Tibial nerve (tissue), 3 donors: ENCODE measurements at regions not wholly inside any gene's neighbourhood (a gene's known extent, or its start where the extent isn't known, plus 50 kb on each side); places are given as distances from the start of the nearest gene placed in this dataset.

Source experiments
- CTCF ChIP-seq, 5 experiments: fragments of 200-600 bp in 3 of 5; fragments of 450-650 bp in 2 of 5; sonication (generic) in 3 of 5; IDR thresholded peaks; one replicate each; pipeline ENCODE4 v1.5.1; 2016 to 2019; ENCODE audit warnings: antibody characterized with exemption in 5 of 5, mild to moderate bottlenecking in 3 of 5, moderate library complexity in 2 of 5
- POLR2A ChIP-seq, 2 donors: fragments of 450-650 bp; IDR thresholded peaks; one replicate each; pipeline ENCODE4 v1.6.1; 2017; ENCODE audit warnings: antibody characterized with exemption in 2 of 2, mild to moderate bottlenecking in 2 of 2, moderate library complexity in 2 of 2

GRCh38 chr7:106452031-106452851 lies 167.5 kb upstream of the NAMPT start:
- TF ChIP-seq CTCF (IDR thresholded peaks at IDR 0.05): no peak
- no peak for TF ChIP-seq POLR2A (IDR thresholded peaks at IDR 0.05)
